ENCODE measurements at regions not wholly inside any gene's neighbourhood (a gene's known extent, or its start where the extent isn't known, plus 50 kb on each side); places are given as distances from the start of the nearest gene placed in this dataset.
"Not testable (repeated sequence)": the region's sequence is repeated elsewhere in the genome, so short reads cannot be mapped to it uniquely, and the experiment has no call there.

DNA sequence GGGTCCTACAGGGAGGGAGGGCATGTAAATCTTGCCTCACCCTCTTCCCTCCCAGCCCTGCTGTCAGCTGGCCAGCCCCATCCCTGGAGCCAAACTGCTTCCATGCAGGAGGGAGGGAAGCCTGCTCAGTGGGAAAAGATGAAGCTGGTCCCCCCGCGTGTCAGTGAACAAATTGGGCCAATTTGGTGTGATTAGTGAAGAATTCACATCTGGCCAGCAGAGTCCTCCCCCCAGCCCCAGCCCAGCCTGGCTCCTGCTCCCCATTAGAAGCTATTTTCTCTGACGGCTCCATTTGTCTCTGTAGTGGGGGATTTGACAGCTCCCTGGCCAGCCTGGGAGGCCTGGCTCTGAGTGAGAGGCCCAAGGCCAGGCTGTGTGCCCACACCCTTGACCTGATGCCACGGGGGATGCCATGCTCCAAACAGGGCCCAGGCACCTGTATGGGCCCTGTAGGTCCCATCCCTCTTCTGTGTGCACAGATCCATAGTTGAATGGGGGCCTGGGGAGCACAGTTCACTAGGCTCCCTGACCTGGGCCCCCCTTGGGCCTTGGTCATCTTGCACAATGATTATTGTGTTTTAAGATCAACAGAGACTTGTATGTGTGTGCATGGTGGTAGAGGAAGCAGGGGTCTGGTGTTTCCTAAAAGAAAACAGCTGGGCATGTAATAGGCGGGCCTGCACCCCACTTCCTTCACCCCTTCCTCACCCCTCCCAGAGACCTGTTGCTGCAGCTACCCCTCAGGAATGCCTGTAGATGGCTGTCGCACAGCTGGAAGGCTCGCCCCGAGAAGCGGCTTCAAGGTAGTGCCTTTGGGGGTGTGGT lies 50.7 kb upstream of the TAC4 start:
- Histone ChIP-seq H3K27ac (no peak overlapping the region), H3K9me3 (no peaks in the 10 kb centered on the region), H3K36me3 (no peaks in the 10 kb centered on the region), H3K4me1 (no peaks in the 10 kb centered on the region), H3K4me3 (no peak overlapping the region), H3K27me3 (peaks cover 0 to 12% of the 10 kb centered on the region in 2 donors)
- TF ChIP-seq, protein P1, sequence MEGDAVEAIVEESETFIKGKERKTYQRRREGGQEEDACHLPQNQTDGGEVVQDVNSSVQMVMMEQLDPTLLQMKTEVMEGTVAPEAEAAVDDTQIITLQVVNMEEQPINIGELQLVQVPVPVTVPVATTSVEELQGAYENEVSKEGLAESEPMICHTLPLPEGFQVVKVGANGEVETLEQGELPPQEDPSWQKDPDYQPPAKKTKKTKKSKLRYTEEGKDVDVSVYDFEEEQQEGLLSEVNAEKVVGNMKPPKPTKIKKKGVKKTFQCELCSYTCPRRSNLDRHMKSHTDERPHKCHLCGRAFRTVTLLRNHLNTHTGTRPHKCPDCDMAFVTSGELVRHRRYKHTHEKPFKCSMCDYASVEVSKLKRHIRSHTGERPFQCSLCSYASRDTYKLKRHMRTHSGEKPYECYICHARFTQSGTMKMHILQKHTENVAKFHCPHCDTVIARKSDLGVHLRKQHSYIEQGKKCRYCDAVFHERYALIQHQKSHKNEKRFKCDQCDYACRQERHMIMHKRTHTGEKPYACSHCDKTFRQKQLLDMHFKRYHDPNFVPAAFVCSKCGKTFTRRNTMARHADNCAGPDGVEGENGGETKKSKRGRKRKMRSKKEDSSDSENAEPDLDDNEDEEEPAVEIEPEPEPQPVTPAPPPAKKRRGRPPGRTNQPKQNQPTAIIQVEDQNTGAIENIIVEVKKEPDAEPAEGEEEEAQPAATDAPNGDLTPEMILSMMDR (IDR thresholded peaks at IDR 0.05), result no peak
- TF ChIP-seq POLR2A (IDR thresholded peaks at IDR 0.05), result no peak
- DNase-seq, result no peak

DNA sequence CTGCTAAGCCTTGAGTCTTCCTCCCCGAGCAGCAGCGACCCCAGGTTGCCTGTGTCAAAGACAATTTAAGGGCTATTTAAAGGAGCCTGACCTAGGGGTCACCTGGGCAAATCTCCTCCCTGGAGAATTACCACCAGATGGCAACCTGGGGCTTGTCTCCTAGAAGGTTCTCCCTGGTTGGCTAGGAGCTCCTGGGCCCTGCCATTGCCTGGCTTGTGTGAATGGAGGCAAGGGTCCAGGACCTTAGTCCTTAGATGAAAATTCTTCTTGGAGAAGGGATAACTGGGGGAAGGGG lies 51.3 kb upstream of the TAC4 start:
- Histone ChIP-seq H3K27me3 (peaks cover 0 to 12% of the 10 kb centered on the region in 2 donors), H3K36me3 (no peaks in the 10 kb centered on the region), H3K9me3 (no peaks in the 10 kb centered on the region), H3K4me3 (no peak overlapping the region), H3K27ac (no peak overlapping the region), H3K4me1 (no peaks in the 10 kb centered on the region)
- TF ChIP-seq POLR2A (IDR thresholded peaks at IDR 0.05), result no peak
- TF ChIP-seq, protein P1 (IDR thresholded peaks at IDR 0.05), result no peak
- no peak for DNase-seq

DNA sequence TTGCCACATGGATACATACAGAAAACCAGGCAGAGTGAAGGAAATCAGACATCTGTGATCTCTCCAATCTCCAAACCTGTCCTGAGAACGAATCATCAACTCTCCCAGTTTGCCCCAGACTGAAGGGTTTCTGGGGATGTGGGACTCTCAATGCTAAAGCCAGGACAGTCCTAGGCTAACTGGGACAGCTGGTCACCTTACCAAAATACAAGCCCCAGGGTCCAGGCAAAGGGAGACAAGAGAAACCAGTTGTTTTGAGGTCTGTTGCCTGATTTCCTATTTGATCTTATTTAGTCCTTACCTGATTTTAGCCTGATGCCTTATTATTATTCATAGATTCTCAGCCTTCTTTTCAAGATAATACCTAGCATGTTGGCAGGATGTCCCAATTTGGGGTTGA lies 51.7 kb upstream of the TAC4 start:
- DNase-seq, result no peak
- Histone ChIP-seq H3K27me3 (peaks cover 0 to 12% of the 10 kb centered on the region in 2 donors), H3K4me1 (no peaks in the 10 kb centered on the region), H3K9me3 (no peaks in the 10 kb centered on the region), H3K27ac (no peak overlapping the region), H3K4me3 (no peak overlapping the region), H3K36me3 (no peaks in the 10 kb centered on the region)
- no peak for TF ChIP-seq POLR2A (IDR thresholded peaks at IDR 0.05)
- TF ChIP-seq, protein P1 (IDR thresholded peaks at IDR 0.05), result no peak

DNA sequence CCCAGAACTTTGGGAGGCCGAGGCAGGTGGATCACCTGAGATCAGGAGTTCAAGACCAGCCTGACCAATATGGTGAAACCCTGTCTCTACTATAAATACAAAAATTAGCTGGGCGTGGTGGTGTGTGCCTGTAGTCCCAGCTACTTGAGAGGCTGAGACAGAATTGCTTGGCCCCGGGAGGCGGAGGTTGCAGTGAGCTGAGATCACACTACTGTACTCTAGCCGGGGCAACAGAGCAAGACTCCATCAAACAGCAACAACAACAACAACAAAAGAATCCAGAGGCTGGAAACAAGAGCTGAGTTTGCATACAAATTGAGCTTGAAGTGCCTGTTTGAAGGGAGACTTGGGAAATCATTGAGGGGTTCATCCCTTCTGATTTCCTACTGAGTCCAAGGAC lies 52.9 kb upstream of the TAC4 start:
- H3K27ac ChIP-seq, H3K36me3 ChIP-seq, H3K9me3 ChIP-seq, H3K4me3 ChIP-seq, H3K4me1 ChIP-seq, DNase-seq: not testable (repeated sequence)
- H3K27me3 ChIP-seq, result peaks cover 0 to 12% of the 10 kb centered on the region in 2 donors

DNA sequence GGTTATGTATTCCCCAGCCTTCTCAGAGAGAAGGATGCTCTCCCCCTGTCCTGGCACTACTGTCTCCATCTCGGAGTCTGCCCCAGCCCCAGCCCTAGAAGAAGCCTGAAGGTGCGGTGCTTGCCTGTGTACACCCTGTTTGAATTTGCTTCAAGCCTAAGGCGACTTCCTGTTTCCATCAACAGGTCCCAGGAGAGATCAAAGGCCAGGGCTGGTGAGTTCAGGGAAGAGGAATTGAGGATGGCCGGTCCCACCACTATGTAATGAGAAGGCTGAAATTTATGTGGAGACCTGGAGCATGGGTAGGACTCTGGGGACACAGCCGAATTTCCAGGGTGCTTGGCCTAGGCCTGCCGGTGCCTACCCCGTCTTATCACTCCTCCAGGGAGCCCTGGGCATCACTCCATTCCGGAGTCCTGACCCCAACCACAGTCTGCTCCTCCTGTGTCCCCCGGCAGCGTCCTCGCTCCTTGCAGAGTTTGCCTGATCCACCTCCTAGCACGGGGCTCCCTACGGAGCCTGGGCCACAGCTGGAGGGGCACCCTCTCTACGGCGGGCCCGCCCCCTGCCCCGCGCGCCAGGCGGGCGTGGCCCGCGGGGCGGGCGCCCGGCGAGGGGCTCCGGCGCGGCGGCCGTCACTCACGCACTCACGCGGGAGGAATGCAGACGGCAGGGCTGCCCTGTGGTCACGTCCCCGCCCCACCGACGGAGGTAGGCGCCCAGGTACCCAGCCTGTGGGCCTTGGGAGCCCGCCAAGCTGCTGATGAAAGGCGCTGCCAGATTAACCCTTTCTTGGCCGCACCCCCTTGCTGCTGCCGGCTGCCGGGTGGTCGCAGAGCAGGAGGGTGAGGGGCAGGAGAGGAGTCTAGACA lies 53.8 kb upstream of the TAC4 start:
- DNase-seq, result no peak
- H3K27me3 ChIP-seq, result peaks cover 0 to 12% of the 10 kb centered on the region in 2 donors
- no peaks in the 10 kb centered on the region for H3K36me3 ChIP-seq
- TF ChIP-seq POLR2A (IDR thresholded peaks at IDR 0.05), result no peak
- TF ChIP-seq, protein P1 (IDR thresholded peaks at IDR 0.05), result no peak
- H3K4me3 ChIP-seq, result no peak overlapping the region
- H3K27ac ChIP-seq, result no peak overlapping the region
- no peaks in the 10 kb centered on the region for H3K4me1 ChIP-seq
- H3K9me3 ChIP-seq, result no peaks in the 10 kb centered on the region

DNA sequence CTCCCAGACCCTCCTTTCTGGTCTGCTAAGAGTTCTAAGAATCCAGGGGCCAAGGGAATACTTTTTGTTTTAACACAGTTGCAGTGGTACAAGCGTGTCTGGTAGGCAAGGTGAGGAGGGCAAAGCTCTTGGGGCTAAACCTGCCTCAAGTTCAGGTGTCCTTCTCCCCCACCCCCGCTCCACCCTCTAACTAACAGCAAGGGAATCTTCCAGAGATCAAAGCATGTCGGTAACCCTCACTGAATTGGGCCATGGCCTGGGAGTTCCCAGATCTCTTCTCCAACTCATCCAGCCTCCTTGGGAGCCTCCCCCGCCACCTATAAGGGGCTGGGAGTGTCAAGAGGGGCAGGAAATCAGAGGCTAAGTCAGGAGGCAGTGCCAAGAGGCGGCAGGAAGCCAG lies 55.7 kb upstream of the TAC4 start:
- DNase-seq, result no peak
- Histone ChIP-seq H3K4me1 (no peaks in the 10 kb centered on the region), H3K27ac (no peak overlapping the region), H3K27me3 (peaks cover 0 to 17% of the 10 kb centered on the region in 2 donors), H3K36me3 (no peaks in the 10 kb centered on the region), H3K4me3 (no peak overlapping the region), H3K9me3 (no peaks in the 10 kb centered on the region)
- no peak for TF ChIP-seq POLR2A (IDR thresholded peaks at IDR 0.05)
- TF ChIP-seq, protein P1 (IDR thresholded peaks at IDR 0.05), result no peak

Measured in Peyer's patch (tissue), 4 donors.